GM12891 (cell line): ENCODE measurements at regions not wholly inside any gene's neighbourhood (a gene's known extent, or its start where the extent isn't known, plus 50 kb on each side); places are given as distances from the start of the nearest gene placed in this dataset.
"Not testable (repeated sequence)": the region's sequence is repeated elsewhere in the genome, so short reads cannot be mapped to it uniquely, and the experiment has no call there.

Source experiments
- DNase-seq: peaks from one replicate; pipeline ENCODE4 v3.0.0; 2011; ENCODE audit warnings: low spot score; ENCODE audit not compliant: insufficient read length
- FAIRE-seq: peaks from 2 replicates; lab custom pipeline; 2011; peaks lifted over from hg19 to GRCh38; lab: Jason Lieb, UNC
- PAX5 ChIP-seq: IDR thresholded peaks from 2 replicates; pipeline ENCODE4 v1.6.1; 2011; ENCODE audit warnings: low read length, moderate library complexity, mild to moderate bottlenecking; ENCODE audit not compliant: insufficient read depth, severe bottlenecking
- POLR2A ChIP-seq: IDR thresholded peaks from 2 replicates; pipeline ENCODE4 v1.6.1; 2011; ENCODE audit warnings: low read depth, low read length, control low read depth
- POLR2AphosphoS5 ChIP-seq: IDR thresholded peaks from 2 replicates; pipeline ENCODE4 v1.6.1; 2011; ENCODE audit warnings: low read depth, low read length, control low read depth
- POU2F2 ChIP-seq: IDR thresholded peaks from 2 replicates; pipeline ENCODE4 v1.6.1; 2011; ENCODE audit warnings: low read depth, mild to moderate bottlenecking, control low read depth, low read length, moderate library complexity
- SPI1 ChIP-seq: IDR thresholded peaks from 2 replicates; pipeline ENCODE4 v1.6.1; 2011; ENCODE audit warnings: low read depth, low read length, control low read depth
- TAF1 ChIP-seq: IDR thresholded peaks from 2 replicates; pipeline ENCODE4 v1.6.1; 2011; ENCODE audit warnings: low read depth, low read length, control low read depth

DNA sequence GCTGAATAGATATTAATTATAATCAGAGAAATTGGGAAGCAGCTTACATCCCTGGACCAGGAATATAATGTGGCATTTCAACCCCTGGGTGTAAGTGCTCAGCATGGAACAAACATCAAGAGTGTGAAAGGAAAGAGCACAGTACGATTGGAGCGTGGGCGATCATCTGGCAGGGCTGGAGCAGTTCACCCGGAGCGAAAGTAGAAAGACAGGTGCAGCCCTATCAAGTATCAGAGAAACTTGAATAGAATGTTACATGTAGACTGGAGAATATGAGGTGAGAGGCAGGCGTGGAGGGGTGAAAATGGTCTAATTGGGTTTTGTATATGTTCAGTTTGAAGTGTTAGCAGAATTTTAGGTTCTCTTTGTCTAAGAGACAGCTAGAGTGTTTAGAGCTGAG, 303.0 kb downstream of the MDFIC start:
- TF ChIP-seq TAF1 = no peak
- no peak for TF ChIP-seq POU2F2
- no peak for TF ChIP-seq POLR2A
- no peak for TF ChIP-seq SPI1
- no peak for TF ChIP-seq POLR2AphosphoS5
- no peak for TF ChIP-seq PAX5
- no peak for DNase-seq
- FAIRE-seq = no peak

- FAIRE-seq (no peak), DNase-seq (no peak)
- TF ChIP-seq PAX5 (no peak), POLR2AphosphoS5 (no peak), TAF1 (no peak), SPI1 (no peak), POU2F2 (no peak), POLR2A (no peak)
Measured at GRCh38 chr7:115223959-115224358, 302.1 kb downstream of the MDFIC start.

DNA sequence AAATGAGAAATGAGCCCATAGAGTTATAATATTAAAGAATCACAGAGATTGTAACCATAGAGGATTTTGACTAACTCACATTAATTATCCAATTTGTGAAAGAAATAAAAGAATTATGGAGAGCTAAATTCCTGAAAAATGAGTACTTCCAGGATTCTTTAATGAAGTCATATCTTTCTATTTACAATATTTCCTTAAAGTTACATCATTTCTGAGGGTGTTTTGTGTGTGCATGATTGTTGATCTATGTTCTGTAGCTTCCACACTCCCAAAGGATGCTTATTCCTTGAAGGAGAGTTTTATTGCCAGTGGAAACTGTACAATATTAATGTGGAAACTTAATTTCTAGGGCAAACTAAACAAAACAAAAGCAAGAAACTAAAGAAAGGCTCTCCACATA, 299.6 kb downstream of the MDFIC start:
- DNase-seq (no peak), FAIRE-seq (no peak)
- TF ChIP-seq TAF1 (no peak), PAX5 (no peak), POU2F2 (no peak), POLR2A (no peak), SPI1 (no peak), POLR2AphosphoS5 (no peak)

DNA sequence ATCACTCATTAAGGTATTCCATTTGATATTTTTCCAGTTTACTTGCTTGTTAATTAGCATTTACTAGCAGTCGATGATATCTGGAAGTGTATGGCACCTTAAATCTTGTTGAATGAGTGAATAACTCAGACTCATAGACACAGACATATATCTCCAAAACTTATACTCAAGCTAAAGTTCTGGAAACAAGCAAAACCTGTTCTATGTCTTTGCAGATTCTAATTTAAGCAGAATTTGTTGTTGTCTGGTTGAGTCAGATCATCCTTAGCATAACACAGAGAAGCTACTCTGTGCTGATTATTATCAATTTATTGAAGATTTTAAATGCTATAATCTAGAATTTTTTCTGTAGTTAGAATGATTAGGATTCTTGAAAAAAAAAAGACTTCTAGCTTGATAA, 296.2 kb downstream of the MDFIC start:
- no peak for FAIRE-seq
- DNase-seq = no peak
- TF ChIP-seq POU2F2 (no peak), TAF1 (no peak), PAX5 (no peak), POLR2A (no peak), POLR2AphosphoS5 (no peak), SPI1 (no peak)

DNA sequence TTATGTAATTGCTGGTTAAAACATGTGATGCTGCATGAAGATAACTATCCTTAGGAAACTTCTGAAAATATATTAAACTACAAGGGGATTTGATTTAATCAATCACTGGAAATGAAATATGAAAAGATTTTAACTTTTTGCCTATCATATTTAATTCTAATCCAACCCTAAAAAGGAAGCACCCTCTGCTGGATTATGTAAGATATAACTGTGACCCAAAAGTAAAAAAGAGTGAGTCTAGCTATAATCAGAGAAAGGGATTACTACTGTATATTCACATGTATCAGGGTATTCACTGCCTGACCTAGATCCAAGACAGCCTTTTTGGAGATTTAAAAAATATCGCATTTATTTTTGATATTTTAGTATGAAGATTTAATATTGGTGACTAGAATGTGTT, 295.5 kb downstream of the MDFIC start:
- TF ChIP-seq POLR2A (no peak), PAX5 (no peak), SPI1 (no peak), POU2F2 (no peak)
- FAIRE-seq (no peak), DNase-seq (no peak)

GRCh38 chr7:115216652-115217051, 294.8 kb downstream of the MDFIC start:
- no peak for FAIRE-seq
- TF ChIP-seq POU2F2 = no peak
- no peak for TF ChIP-seq PAX5
- TF ChIP-seq TAF1 = no peak
- TF ChIP-seq POLR2A = no peak
- no peak for TF ChIP-seq SPI1
- TF ChIP-seq POLR2AphosphoS5 = no peak
- no peak for DNase-seq

DNA sequence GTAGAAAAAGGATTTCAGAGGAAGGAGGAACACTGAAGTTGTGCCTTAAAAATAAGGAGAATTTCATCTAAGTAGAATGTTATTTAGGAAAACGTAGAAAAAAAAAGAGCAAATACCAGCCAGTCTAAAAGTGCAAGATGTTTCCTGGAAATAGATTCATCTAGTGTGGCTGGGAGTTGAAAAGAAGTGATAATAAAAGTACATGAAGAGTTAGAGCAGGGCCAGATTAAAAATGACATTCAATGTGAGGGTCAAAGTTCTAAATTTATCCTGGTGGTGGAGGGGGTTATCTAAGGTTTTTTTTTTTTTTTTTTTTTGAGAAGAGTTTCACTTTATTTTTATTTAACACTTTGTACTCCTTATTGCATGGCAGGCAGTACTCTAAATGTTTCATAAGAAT, 289.3 kb downstream of the MDFIC start:
- DNase-seq (no peak), FAIRE-seq (no peak)
- TF ChIP-seq SPI1 (no peak), TAF1 (no peak), POLR2AphosphoS5 (no peak), POU2F2 (no peak), PAX5 (no peak), POLR2A (no peak)

DNA sequence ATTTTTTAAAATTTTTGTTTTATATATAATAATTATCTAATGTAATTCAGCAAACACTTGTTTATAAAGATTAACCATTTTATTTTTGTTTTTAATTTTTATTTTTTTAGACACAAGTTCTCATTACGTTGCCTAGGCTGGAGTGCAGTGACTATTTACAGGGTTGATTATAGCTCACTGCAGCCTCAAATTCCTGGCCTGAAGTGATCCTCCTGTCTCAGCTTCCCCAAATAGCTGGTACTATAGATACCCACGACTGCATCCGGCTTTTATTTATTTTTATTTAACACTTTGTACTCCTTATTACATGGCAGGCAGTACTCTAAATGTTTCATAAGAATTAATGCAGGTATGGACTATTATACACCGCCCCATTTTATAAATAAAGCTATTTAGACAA, 288.7 kb downstream of the MDFIC start:
- no peak for TF ChIP-seq SPI1
- TF ChIP-seq PAX5 = no peak
- no peak for TF ChIP-seq POU2F2
- no peak for TF ChIP-seq TAF1
- TF ChIP-seq POLR2AphosphoS5 = no peak
- TF ChIP-seq POLR2A = no peak
- no peak for FAIRE-seq

GRCh38 chr7:115208710-115209560, 287.0 kb downstream of the MDFIC start:
- no peak for TF ChIP-seq SPI1
- TF ChIP-seq POLR2AphosphoS5 = no peak
- no peak for TF ChIP-seq POU2F2
- TF ChIP-seq PAX5 = no peak
- TF ChIP-seq POLR2A = no peak
- TF ChIP-seq TAF1 = no peak
- FAIRE-seq = peak; percentile 48
- DNase-seq = no peak

More for the DNA sequence above, 288.7 kb downstream of the MDFIC start:
- no peak for DNase-seq

DNA sequence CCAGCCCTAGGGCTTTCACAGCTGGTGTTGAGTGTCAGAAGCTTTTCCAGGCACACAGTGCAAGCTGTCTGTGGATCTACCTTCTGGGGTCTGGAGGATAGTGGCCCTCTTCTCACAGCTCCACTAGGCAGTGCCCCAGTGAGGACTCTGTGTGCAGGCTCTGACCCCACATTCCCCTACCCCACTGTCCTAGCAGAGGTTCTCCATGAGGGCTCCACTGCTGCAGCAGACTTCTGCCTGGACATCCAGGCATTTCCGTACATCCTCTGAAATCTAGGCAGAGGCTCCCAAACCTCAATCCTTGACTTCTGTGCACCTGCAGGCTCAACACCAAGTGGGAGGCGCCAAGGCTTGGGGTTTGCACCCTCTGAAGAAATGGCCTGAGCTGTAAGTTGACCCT, 284.5 kb downstream of the MDFIC start:
- FAIRE-seq, DNase-seq: not testable (repeated sequence)

DNA sequence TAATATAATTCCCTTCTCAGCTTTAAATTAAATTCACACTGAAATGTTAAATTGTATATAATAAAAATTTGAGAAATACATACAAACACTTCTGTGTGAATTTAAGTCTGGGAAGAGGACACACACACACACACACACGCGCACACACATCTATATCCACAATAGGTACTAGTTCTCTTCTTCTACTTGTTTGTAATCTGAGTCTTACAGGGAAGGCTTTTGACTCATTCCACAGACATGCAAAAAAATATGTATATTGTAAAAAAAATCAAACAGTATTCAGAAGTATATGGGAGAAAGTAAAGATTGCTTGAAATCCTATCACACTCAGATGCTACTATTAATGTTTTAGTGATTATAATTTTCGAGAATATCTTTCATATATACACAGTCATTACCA, 276.2 kb downstream of the MDFIC start:
- no peak for DNase-seq
- TF ChIP-seq SPI1 (no peak), PAX5 (no peak), POLR2A (no peak), POU2F2 (no peak), POLR2AphosphoS5 (no peak), TAF1 (no peak)
- no peak for FAIRE-seq
